CD14-positive monocyte (primary cell): ENCODE measurements at regions not wholly inside any gene's neighbourhood (a gene's known extent, or its start where the extent isn't known, plus 50 kb on each side); places are given as distances from the start of the nearest gene placed in this dataset.

Source experiments
- DNase-seq, 3 donors: peaks; one replicate each; pipeline ENCODE4 v3.0.0-alpha.2; 2011 to 2022
- H2AFZ ChIP-seq: 2 replicates; pipeline ENCODE4 v1.6.0; 2012; ENCODE audit warnings: mild to moderate bottlenecking, low read depth, low read length, inconsistent platforms; ENCODE audit not compliant: insufficient read depth, poor library complexity, severe bottlenecking
- H3K27ac ChIP-seq, 2 donors: 1 replicate in 1 of 2; 2 replicates in 1 of 2; pipeline ENCODE4 v1.5.1; 2012 to 2013; ENCODE audit warnings: low read length in 2 of 2, control low read depth in 1 of 2, inconsistent platforms in 1 of 2, low read depth in 1 of 2, mild to moderate bottlenecking in 1 of 2
- H3K27me3 ChIP-seq, 2 donors: one replicate each; pipeline versions ENCODE4 v1.6.0 to v1.6.1; 2011 to 2013; ENCODE audit warnings: low read length in 2 of 2; ENCODE audit not compliant: control insufficient read depth in 2 of 2, insufficient read depth in 2 of 2
- H3K36me3 ChIP-seq, 2 donors: replicated peaks in 1 of 2; 1 replicate in 1 of 2; 2 replicates in 1 of 2; pipeline versions ENCODE4 v1.5.1 to v1.6.1; 2012 to 2013; ENCODE audit warnings: low read length in 2 of 2, control low read depth in 1 of 2, inconsistent platforms in 1 of 2, mild to moderate bottlenecking in 1 of 2; ENCODE audit not compliant: insufficient read depth in 2 of 2, control insufficient read depth in 1 of 2
- H3K4me1 ChIP-seq, 2 donors: 1 replicate in 1 of 2; 2 replicates in 1 of 2; pipeline versions ENCODE4 v1.5.1 to v1.6.1; 2012 to 2013; ENCODE audit warnings: low read length in 2 of 2, control low read depth in 1 of 2, inconsistent platforms in 1 of 2, mild to moderate bottlenecking in 1 of 2, moderate library complexity in 1 of 2; ENCODE audit not compliant: insufficient read depth in 2 of 2, control insufficient read depth in 1 of 2
- H3K4me2 ChIP-seq: replicated peaks from 2 replicates; pipeline ENCODE3; 2012; ENCODE audit warnings: low read length, moderate library complexity, mild to moderate bottlenecking; ENCODE audit not compliant: poor library complexity, severe bottlenecking; ENCODE audit errors: extremely low read depth
- H3K4me3 ChIP-seq, 3 experiments: fragments of 200-600 bp in 1 of 3; sonication (generic) in 1 of 3; replicated peaks in 1 of 3; 1 replicate in 2 of 3; 2 replicates in 1 of 3; pipeline ENCODE4 v1.5.1; 2011 to 2013; ENCODE audit warnings: low read length in 3 of 3, mild to moderate bottlenecking in 3 of 3, control low read depth in 2 of 3, low read depth in 2 of 3, inconsistent platforms in 1 of 3, moderate library complexity in 1 of 3
- H3K79me2 ChIP-seq: 2 replicates; pipeline ENCODE4 v1.6.0; 2012; ENCODE audit warnings: mild to moderate bottlenecking, control low read depth, inconsistent platforms, low read length, moderate library complexity; ENCODE audit not compliant: insufficient read depth
- H3K9ac ChIP-seq: 2 replicates; pipeline ENCODE4 v1.6.0; 2017; ENCODE audit warnings: low read length, mild to moderate bottlenecking; ENCODE audit not compliant: insufficient read depth, poor library complexity, severe bottlenecking
- H3K9me3 ChIP-seq, 2 donors: replicated peaks in 1 of 2; 1 replicate in 1 of 2; 2 replicates in 1 of 2; pipeline versions ENCODE4 v1.5.1 to v1.6.1; 2012 to 2013; ENCODE audit warnings: low read length in 2 of 2, control low read depth in 1 of 2; ENCODE audit not compliant: control insufficient read depth in 1 of 2, insufficient read depth in 1 of 2
- H4K20me1 ChIP-seq: 2 replicates; pipeline ENCODE4 v1.6.0; 2012; ENCODE audit warnings: mild to moderate bottlenecking, low read length, control low read depth, moderate library complexity; ENCODE audit not compliant: insufficient read depth
- H3K27ac Mint-ChIP-seq, 7 donors: one replicate each; pipeline ENCODE4 v1.8.0; 2020; ENCODE audit warnings: mild to moderate bottlenecking in 7 of 7, mixed read lengths in 7 of 7, moderate library complexity in 6 of 7, inconsistent platforms in 2 of 7
- H3K27me3 Mint-ChIP-seq, 3 donors: one replicate each; pipeline ENCODE4 v1.8.0; 2021 to 2022; ENCODE audit warnings: low read depth in 3 of 3, mild to moderate bottlenecking in 3 of 3, mixed read lengths in 3 of 3, moderate library complexity in 3 of 3, inconsistent platforms in 1 of 3
- H3K36me3 Mint-ChIP-seq, 2 donors: one replicate each; pipeline ENCODE4 v1.8.0; 2020; ENCODE audit warnings: mixed read lengths in 2 of 2, inconsistent platforms in 1 of 2, mild to moderate bottlenecking in 1 of 2
- H3K4me1 Mint-ChIP-seq: one replicate; pipeline ENCODE4 v1.8.0; 2020; ENCODE audit warnings: mild to moderate bottlenecking, mixed read lengths
- H3K4me3 Mint-ChIP-seq, 2 donors: one replicate each; pipeline ENCODE4 v1.8.0; 2020; ENCODE audit warnings: mild to moderate bottlenecking in 2 of 2, mixed read lengths in 2 of 2, moderate library complexity in 1 of 2
- H3K9me3 Mint-ChIP-seq, 7 donors: one replicate each; pipeline ENCODE4 v1.8.0; 2020 to 2022; ENCODE audit warnings: mixed read lengths in 7 of 7, mild to moderate bottlenecking in 6 of 7, moderate library complexity in 6 of 7, inconsistent platforms in 2 of 7
- CTCF ChIP-seq: fragments of 200-600 bp; IDR thresholded peaks from one replicate; pipeline ENCODE4 v1.8.0; 2022; ENCODE audit warnings: antibody characterized with exemption, mild to moderate bottlenecking
- WGBS: methylation state at CpG from one replicate; pipeline ENCODE4 v1.1.5; 2013; ENCODE audit warnings: missing lambda C conversion rate; ENCODE audit not compliant: insufficient coverage; 5-methylcytosine and 5-hydroxymethylcytosine counted together
- intact Hi-C, 2 donors: fragments of 100-400 bp; cut with micrococcal nuclease; formaldehyde crosslinking; loops; one replicate each; pipeline versions ENCODE4 v1.15.0 to v1.15.1; 2023

DNA sequence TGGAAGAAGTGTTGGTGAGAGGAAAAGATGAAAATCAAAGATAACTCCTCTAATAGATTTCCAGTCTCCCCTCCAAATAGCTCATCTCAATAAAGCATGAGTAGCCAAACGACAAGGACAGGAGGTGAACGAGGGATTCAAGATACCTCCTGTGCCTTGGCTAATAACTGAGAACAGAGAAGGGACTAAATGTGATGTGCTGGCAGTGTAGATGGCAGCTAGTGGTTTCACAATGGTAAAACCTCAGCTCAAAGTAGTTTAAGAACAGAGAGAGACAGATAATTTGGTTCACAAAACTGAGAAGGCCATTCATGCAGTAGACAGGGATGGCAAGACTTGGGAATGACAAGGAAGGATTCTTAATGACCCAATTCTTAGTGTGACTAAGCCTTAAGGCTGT lies 292.6 kb downstream of the EFHB start:
- no peaks in the 10 kb centered on the region for H3K36me3 ChIP-seq

GRCh38 chr3:19632099-19633074 lies 301.6 kb downstream of the EFHB start:
- Histone ChIP-seq H4K20me1 (no peaks in the 10 kb centered on the region), H3K4me1 (no peaks in the 10 kb centered on the region), H3K27me3 (no peaks in the 10 kb centered on the region), H3K9ac (no peak overlapping the region), H3K36me3 (no peaks in the 10 kb centered on the region), H3K9me3 (no peaks in the 10 kb centered on the region), H3K27ac (no peak overlapping the region), H2AFZ (no peak overlapping the region), H3K79me2 (no peaks in the 10 kb centered on the region), H3K4me3 (no peak overlapping the region), H3K4me2 (no peak overlapping the region)
- intact Hi-C loops: no loop called here
- peaks cover 0 to 9% (median 5%) of the 10 kb centered on the region in 7 donors for H3K9me3 Mint-ChIP-seq
- no peaks in the 10 kb centered on the region for H3K4me1 Mint-ChIP-seq
- WGBS: 67% methylated on average over 1 of the region's 5 CpGs
- TF ChIP-seq CTCF: no peak
- DNase-seq: no peak
- no peaks in the 10 kb centered on the region for H3K36me3 Mint-ChIP-seq
- no peaks in the 10 kb centered on the region for H3K27me3 Mint-ChIP-seq
- no peak overlapping the region for H3K27ac Mint-ChIP-seq
- H3K4me3 Mint-ChIP-seq: no peak overlapping the region

More for the DNA sequence above, 292.6 kb downstream of the EFHB start:
- Histone ChIP-seq H3K4me2 (no peak overlapping the region), H3K9me3 (peaks cover 0 to 6% of the 10 kb centered on the region in 2 donors), H3K79me2 (no peaks in the 10 kb centered on the region), H3K9ac (no peak overlapping the region), H4K20me1 (no peaks in the 10 kb centered on the region), H3K4me1 (no peaks in the 10 kb centered on the region), H3K27ac (no peak overlapping the region), H3K4me3 (no peak overlapping the region), H2AFZ (no peak overlapping the region), H3K27me3 (no peaks in the 10 kb centered on the region)
- Mint-ChIP-seq H3K4me3 (no peak overlapping the region), H3K27me3 (peaks cover 0 to 2% (median 0%) of the 10 kb centered on the region in 3 donors), H3K4me1 (peaks cover 2% of the 10 kb centered on the region), H3K9me3 (peaks cover 0 to 18% (median 13%) of the 10 kb centered on the region in 7 donors), H3K27ac (no peak overlapping the region), H3K36me3 (no peaks in the 10 kb centered on the region)
- no peak for TF ChIP-seq CTCF
- DNase-seq: no peak
- intact Hi-C loops: no loop called here
- WGBS: 92% methylated on average over 2 of the region's 2 CpGs
